ENCODE measurements at regions not wholly inside any gene's neighbourhood (a gene's known extent, or its start where the extent isn't known, plus 50 kb on each side); places are given as distances from the start of the nearest gene placed in this dataset.

DNA sequence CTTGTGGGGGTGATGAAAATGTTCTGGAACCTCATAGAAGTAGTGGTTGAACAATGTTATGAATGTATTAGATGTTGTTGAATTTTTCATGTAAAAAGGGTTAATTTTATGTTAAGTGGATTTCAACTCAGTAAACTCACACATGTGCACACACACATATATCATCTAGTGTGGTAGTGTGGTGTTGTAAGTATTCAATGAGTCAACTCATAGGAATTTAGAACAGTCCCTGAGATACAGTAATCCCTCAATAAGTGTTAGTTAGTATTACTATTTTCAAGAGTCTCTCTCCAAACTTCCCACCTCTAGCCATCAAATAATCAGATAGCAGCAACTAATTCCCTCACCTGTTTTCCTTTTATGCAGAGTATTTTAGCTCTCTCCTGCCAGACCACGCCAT is 563.1 kb upstream of the JARID2 start:
- H3K36me3 ChIP-seq (replicated peaks): no peaks in the 10 kb centered on the region
- in situ Hi-C loops (cut with HindIII; ENCODE audit: low pct_ligation_motif_present, low sequenced_read_pairs): no loop called here
- H3K27ac ChIP-seq: no peak overlapping the region
- TF ChIP-seq, protein P1, sequence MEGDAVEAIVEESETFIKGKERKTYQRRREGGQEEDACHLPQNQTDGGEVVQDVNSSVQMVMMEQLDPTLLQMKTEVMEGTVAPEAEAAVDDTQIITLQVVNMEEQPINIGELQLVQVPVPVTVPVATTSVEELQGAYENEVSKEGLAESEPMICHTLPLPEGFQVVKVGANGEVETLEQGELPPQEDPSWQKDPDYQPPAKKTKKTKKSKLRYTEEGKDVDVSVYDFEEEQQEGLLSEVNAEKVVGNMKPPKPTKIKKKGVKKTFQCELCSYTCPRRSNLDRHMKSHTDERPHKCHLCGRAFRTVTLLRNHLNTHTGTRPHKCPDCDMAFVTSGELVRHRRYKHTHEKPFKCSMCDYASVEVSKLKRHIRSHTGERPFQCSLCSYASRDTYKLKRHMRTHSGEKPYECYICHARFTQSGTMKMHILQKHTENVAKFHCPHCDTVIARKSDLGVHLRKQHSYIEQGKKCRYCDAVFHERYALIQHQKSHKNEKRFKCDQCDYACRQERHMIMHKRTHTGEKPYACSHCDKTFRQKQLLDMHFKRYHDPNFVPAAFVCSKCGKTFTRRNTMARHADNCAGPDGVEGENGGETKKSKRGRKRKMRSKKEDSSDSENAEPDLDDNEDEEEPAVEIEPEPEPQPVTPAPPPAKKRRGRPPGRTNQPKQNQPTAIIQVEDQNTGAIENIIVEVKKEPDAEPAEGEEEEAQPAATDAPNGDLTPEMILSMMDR (IDR thresholded peaks at IDR 0.05; ENCODE audit: low read depth, low read length, missing control alignments): no peak
- no peak for DNase-seq
- H3K4me3 ChIP-seq (ENCODE audit: low read depth, low read length): no peak overlapping the region
- no peaks in the 10 kb centered on the region for H3K27me3 ChIP-seq (replicated peaks)

DNA sequence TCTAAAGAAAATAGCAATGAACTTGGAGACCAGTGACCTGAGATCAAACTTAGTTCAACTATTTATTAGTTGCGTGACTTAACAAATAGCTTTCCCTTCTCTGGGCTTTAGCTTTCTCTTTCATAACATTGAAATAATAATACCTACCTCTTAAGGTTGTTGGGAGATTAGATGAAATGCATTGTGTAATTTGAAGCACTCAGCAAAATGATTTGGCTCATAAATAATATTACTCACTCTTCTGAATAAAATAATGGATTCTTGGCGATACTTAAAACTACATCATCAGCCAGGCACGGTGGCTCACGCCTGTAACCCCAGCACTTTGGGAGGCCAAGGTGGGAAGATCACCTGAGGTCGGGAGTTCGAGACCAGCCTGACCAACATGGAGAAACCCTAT is 556.2 kb upstream of the JARID2 start:
- in situ Hi-C loops (cut with HindIII; ENCODE audit: low pct_ligation_motif_present, low sequenced_read_pairs): no loop called here
- Histone ChIP-seq H3K27ac (no peak overlapping the region), H3K36me3 (replicated peaks) (no peaks in the 10 kb centered on the region), H3K27me3 (replicated peaks) (no peaks in the 10 kb centered on the region), H3K4me3 (ENCODE audit: low read depth, low read length) (no peak overlapping the region)
- TF ChIP-seq, protein P1 (IDR thresholded peaks at IDR 0.05; ENCODE audit: low read depth, low read length, missing control alignments): no peak
- DNase-seq: no peak

DNA sequence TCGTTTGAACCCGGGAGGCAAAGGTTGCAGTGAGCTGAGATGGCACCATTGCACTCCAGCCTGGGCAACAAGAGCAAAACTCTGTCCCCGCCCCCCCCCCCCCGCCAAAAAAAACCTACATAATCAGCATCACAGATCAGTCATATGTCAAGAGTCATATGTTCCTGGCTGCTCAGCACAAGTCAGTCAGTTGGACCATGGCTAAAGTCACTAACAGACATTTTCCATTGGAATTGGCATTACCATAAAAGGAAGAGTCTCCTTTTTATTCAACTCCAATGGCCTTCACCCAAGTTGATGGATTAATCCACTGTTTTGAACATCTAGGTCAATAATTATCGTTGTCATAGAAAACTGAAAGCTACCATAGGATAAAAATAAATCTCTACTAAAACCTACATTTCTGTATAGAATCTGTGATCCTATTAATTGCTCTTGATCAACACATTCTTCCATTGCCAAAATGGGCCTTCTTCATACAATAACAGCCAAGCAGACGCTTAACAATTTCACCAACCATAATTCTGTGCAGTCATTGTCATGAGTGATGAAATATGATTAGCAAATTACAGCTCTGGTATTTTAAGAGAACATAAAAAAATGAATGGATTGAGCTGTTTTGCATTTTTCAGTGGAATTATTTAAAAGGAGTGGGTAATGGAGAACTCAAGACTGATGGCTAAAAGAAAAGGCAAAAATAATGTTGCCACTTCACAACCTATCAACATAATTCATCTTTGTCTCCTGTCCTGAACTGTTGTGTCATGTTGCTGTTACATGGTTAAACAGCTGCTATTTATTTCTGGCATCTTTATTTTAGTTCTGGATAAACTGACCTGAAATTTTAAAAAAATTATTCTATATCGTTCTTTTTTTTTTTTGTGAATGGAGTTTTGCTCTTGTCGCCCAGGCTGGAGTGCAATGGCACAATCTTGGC is 555.5 kb upstream of the JARID2 start:
- H3K36me3 ChIP-seq (replicated peaks): no peaks in the 10 kb centered on the region
- in situ Hi-C loops (cut with HindIII; ENCODE audit: low pct_ligation_motif_present, low sequenced_read_pairs): no loop called here
- no peak for DNase-seq

DNA sequence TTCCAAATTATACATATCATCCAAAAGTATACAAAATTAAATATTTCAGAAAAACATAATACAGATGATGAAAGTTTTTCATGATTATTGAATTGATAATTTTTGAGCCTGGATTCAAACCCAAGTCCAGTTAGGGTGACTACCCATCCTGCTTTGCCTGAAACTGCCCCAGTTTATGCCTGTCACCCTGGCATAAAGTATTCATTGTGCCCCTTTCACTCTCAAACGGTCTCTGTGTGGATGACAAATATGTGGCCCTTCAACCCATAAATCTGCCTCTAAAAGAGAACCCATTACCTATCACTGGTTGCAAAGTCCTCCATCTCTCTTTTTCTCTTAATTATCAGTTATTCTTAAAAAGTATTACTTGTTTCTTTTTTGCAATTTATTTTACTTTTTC is 553.7 kb upstream of the JARID2 start:
- no peaks in the 10 kb centered on the region for H3K36me3 ChIP-seq (replicated peaks)
- no peaks in the 10 kb centered on the region for H3K27me3 ChIP-seq (replicated peaks)
- H3K27ac ChIP-seq: no peak overlapping the region
- TF ChIP-seq, protein P1 (IDR thresholded peaks at IDR 0.05; ENCODE audit: low read depth, low read length, missing control alignments): no peak
- in situ Hi-C loops (cut with HindIII; ENCODE audit: low pct_ligation_motif_present, low sequenced_read_pairs): no loop called here
- DNase-seq: no peak
- H3K4me3 ChIP-seq (ENCODE audit: low read depth, low read length): no peak overlapping the region

More for the DNA sequence above, 555.5 kb upstream of the JARID2 start:
- TF ChIP-seq, protein P1 (IDR thresholded peaks at IDR 0.05; ENCODE audit: low read depth, low read length, missing control alignments): no peak
- H3K27ac ChIP-seq: no peak overlapping the region
- H3K4me3 ChIP-seq (ENCODE audit: low read depth, low read length): no peak overlapping the region
- no peaks in the 10 kb centered on the region for H3K27me3 ChIP-seq (replicated peaks)

DNA sequence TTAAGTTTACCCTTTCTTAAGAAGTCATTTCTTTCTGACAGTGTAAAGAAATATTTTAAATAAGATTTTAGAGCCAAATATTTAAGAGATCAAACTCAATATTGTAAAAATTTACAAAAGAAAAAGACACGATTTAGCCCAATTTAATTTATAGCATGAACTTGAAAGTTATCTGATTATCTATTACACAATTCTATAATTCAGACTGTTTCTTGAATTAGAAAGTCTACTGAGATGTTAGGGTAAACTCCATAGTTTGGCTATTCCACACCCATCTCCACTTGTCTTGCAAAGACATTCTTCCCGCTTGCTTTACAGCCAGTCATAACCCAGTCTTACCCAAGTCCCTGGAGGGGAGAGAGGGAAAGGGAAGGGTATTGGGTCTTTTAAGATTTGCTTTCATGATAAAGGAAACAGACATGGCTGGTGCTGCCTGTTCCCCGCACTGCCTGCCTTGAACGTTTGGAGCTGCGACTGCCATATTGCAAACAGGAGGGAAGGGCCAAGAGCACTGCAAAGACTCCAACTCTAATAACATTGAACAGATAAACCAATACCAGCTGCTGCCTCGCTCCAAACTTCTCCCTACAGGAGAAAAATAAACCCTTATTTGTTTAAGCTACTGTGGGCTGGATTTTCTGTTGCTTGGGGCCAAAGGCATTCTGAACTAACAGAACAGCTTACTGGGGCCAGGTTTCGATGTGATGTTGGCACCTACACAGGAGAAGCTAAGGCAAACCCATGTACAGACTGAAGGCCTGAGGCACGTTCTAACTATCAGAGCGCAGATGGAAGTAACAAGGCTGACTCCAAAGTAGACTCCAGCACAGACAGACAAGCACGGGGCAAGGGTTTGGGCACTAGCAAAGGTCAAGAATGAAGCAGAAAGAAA is 552.3 kb upstream of the JARID2 start:
- H3K4me3 ChIP-seq (ENCODE audit: low read depth, low read length): no peak overlapping the region
- no peak overlapping the region for H3K27ac ChIP-seq
- TF ChIP-seq, protein P1 (IDR thresholded peaks at IDR 0.05; ENCODE audit: low read depth, low read length, missing control alignments): no peak
- in situ Hi-C loops (cut with HindIII; ENCODE audit: low pct_ligation_motif_present, low sequenced_read_pairs): no loop called here
- H3K36me3 ChIP-seq (replicated peaks): no peaks in the 10 kb centered on the region
- no peak for DNase-seq
- no peaks in the 10 kb centered on the region for H3K27me3 ChIP-seq (replicated peaks)
